Endothelial cell of umbilical vein (primary cell): ENCODE measurements at regions not wholly inside any gene's neighbourhood (a gene's known extent, or its start where the extent isn't known, plus 50 kb on each side); places are given as distances from the start of the nearest gene placed in this dataset.

Source experiments
- BruUV-seq: library from RNA; stranded (reverse); fragments of 400-500 nt; replicated peaks from 2 replicates; lab custom pipeline; 2021; lab: Mats Ljungman, UMichigan
- CTCF ChIA-PET: fragments of 300-600, 350-600 bp; sonication (Branson Sonifier 250); formaldehyde crosslinking; loops from one replicate; lab custom pipeline; 2021; ENCODE audit warnings: antibody characterized with exemption, inconsistent platforms; lab: Charles Lee
- POLR2A ChIA-PET: fragments of 300-600, 350-600 bp; sonication (Branson Sonifier 250); formaldehyde crosslinking; loops from one replicate; lab custom pipeline; 2021; ENCODE audit warnings: antibody characterized with exemption, inconsistent platforms; lab: Charles Lee
- DNase-seq: peaks from one replicate; pipeline ENCODE4 v3.0.0-alpha.2; 2011; ENCODE audit warnings: low read depth, low spot score
- FAIRE-seq: peaks from 2 replicates; lab custom pipeline; 2011; peaks lifted over from hg19 to GRCh38; lab: Jason Lieb, UNC
- H2AFZ ChIP-seq: 2 replicates; pipeline ENCODE4 v1.6.0; 2012; ENCODE audit warnings: low read depth, low read length, control low read depth, inconsistent platforms
- H3K27ac ChIP-seq: 2 replicates; pipeline ENCODE4 v1.5.1; 2011; ENCODE audit warnings: low read depth, mild to moderate bottlenecking, control low read depth, low read length, moderate library complexity; ENCODE audit not compliant: insufficient read depth
- H3K27me3 ChIP-seq, 2 experiments: 2 replicates each; pipeline versions ENCODE4 v1.6.0 to v1.6.1; 2011; ENCODE audit warnings: low read length in 2 of 2, mixed read lengths in 1 of 2; ENCODE audit not compliant: control insufficient read depth in 2 of 2, insufficient read depth in 2 of 2
- H3K36me3 ChIP-seq, 2 experiments: 2 replicates in 1 of 2; 3 replicates in 1 of 2; pipeline ENCODE4 v1.5.1; 2011; ENCODE audit warnings: low read length in 2 of 2, mild to moderate bottlenecking in 1 of 2, moderate library complexity in 1 of 2; ENCODE audit not compliant: control insufficient read depth in 2 of 2, insufficient read depth in 2 of 2; ENCODE audit errors: extremely low read depth in 1 of 2
- H3K4me1 ChIP-seq: 3 replicates; pipeline ENCODE4 v1.5.1; 2011; ENCODE audit warnings: mild to moderate bottlenecking, low read length; ENCODE audit not compliant: control insufficient read depth, insufficient read depth; ENCODE audit errors: extremely low read depth
- H3K4me2 ChIP-seq: 2 replicates; pipeline ENCODE4 v1.6.1; 2011; ENCODE audit warnings: low read length, control low read depth, mixed read lengths; ENCODE audit not compliant: insufficient read depth
- H3K4me3 ChIP-seq, 3 experiments: fragments of 200-600 bp in 1 of 3; sonication (generic), shearing (Covaris generic) in 1 of 3; replicated peaks in 1 of 3; 2 replicates each; pipeline ENCODE4 v1.5.1; 2011 to 2016; ENCODE audit warnings: control low read depth in 3 of 3, low read length in 3 of 3, mild to moderate bottlenecking in 2 of 3, inconsistent platforms in 1 of 3, low read depth in 1 of 3, moderate library complexity in 1 of 3; ENCODE audit not compliant: insufficient read depth in 1 of 3
- H3K79me2 ChIP-seq: 2 replicates; pipeline ENCODE4 v1.6.0; 2012; ENCODE audit warnings: low read length, inconsistent platforms; ENCODE audit not compliant: control insufficient read depth, insufficient read depth
- H3K9ac ChIP-seq: replicated peaks from 2 replicates; pipeline ENCODE3; 2011; ENCODE audit warnings: low read length, control low read depth; ENCODE audit not compliant: insufficient read depth; ENCODE audit errors: extremely low read depth
- H3K9me1 ChIP-seq: replicated peaks from 3 replicates; pipeline ENCODE4 v1.6.0; 2011; ENCODE audit warnings: mild to moderate bottlenecking, low read length; ENCODE audit not compliant: control insufficient read depth, insufficient read depth; ENCODE audit errors: extremely low read depth
- H3K9me3 ChIP-seq: replicated peaks from 2 replicates; pipeline ENCODE4 v1.5.1; 2012; ENCODE audit warnings: low read length, inconsistent platforms; ENCODE audit not compliant: control insufficient read depth, insufficient read depth
- H4K20me1 ChIP-seq: replicated peaks from 2 replicates; pipeline ENCODE3; 2011; ENCODE audit warnings: mild to moderate bottlenecking, low read length; ENCODE audit not compliant: control insufficient read depth, insufficient read depth; ENCODE audit errors: extremely low read depth
- EZH2 ChIP-seq: IDR thresholded peaks from 2 replicates; pipeline ENCODE4 v1.6.1; 2012; ENCODE audit warnings: borderline replicate concordance, low read depth, mild to moderate bottlenecking, moderate library complexity, low read length, inconsistent platforms; ENCODE audit not compliant: severe bottlenecking
- FOS ChIP-seq: IDR thresholded peaks from 2 replicates; pipeline ENCODE4 v1.6.1; 2011; ENCODE audit warnings: mild to moderate bottlenecking, low read length, moderate library complexity, borderline replicate concordance; ENCODE audit not compliant: insufficient read depth
- GATA2 ChIP-seq: IDR thresholded peaks from 2 replicates; pipeline ENCODE4 v1.7.0; 2011; ENCODE audit warnings: low read depth, mild to moderate bottlenecking, moderate library complexity, mixed read lengths, low read length; ENCODE audit not compliant: insufficient read length, insufficient read depth
- JUN ChIP-seq: IDR thresholded peaks from 2 replicates; pipeline ENCODE4 v1.6.1; 2011; ENCODE audit warnings: borderline replicate concordance, low read depth; ENCODE audit not compliant: insufficient read length, insufficient read depth
- MYC ChIP-seq: IDR thresholded peaks from one replicate; pipeline ENCODE4 v1.6.1; 2011; ENCODE audit warnings: mild to moderate bottlenecking, low read depth, low read length
- POLR2A ChIP-seq: IDR thresholded peaks from 2 replicates; pipeline ENCODE4 v1.6.1; 2012; ENCODE audit warnings: low read depth, mild to moderate bottlenecking, control low read depth, low read length
- POLR2AphosphoS5 ChIP-seq: IDR thresholded peaks from 2 replicates; pipeline ENCODE4 v1.6.1; 2012; ENCODE audit warnings: low read depth, mild to moderate bottlenecking, control low read depth, low read length, moderate library complexity; ENCODE audit not compliant: insufficient read depth
- dilution Hi-C: fragments of 300-500 bp; cut with MboI; formaldehyde crosslinking; loops from one replicate; pipeline ENCODE4 v1.15.0; 2019; ENCODE audit warnings: low sequenced_read_pairs; ENCODE audit not compliant: extremely low pct_ligation_motif_present
- intact Hi-C: fragments of 100-400 bp; cut with micrococcal nuclease; formaldehyde crosslinking; loops from one replicate; pipeline ENCODE4 v1.10.0; 2022
- TF ChIP-seq, protein P1 (sequence below), 2 donors: IDR thresholded peaks; 1 replicate in 1 of 2; 2 replicates in 1 of 2; pipeline ENCODE4 v1.5.1; 2011; ENCODE audit warnings: low read length in 2 of 2, mild to moderate bottlenecking in 2 of 2, moderate library complexity in 2 of 2, control low read depth in 1 of 2, inconsistent platforms in 1 of 2, low read depth in 1 of 2; ENCODE audit not compliant: insufficient read depth in 1 of 2; ENCODE audit errors: extremely low read depth in 1 of 2
- TF ChIP-seq, protein P2 (sequence below): IDR thresholded peaks from 2 replicates; pipeline ENCODE4 v1.6.1; 2011; ENCODE audit not compliant: insufficient read depth, insufficient read length

DNA sequence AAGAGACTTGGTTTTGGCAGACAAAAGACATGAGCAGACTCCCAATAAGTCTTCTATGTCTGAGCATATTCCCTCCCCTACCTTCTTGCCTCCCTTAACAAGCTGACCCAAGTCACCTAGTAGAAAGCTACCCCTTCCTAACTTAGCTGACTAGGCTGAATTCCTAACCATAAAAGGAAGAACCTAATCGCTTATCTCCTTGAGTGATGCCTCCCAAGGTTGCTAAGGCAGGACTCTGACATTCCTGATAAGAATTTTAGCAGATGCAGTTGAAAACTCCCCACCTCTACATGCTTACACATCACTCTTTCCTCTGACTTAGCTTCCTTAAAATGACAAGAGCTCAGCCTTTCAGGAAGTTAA is 704.7 kb upstream of the MBL2 start:
- no peaks in the 10 kb centered on the region for H3K79me2 ChIP-seq
- ChIA-PET POLR2A (no interaction called here), CTCF (no interaction called here)
- BruUV-seq: no TSS peak
- H3K27ac ChIP-seq: no peak overlapping the region
- no peak overlapping the region for H3K4me2 ChIP-seq
- no peak overlapping the region for H2AFZ ChIP-seq
- H4K20me1 ChIP-seq: no peaks in the 10 kb centered on the region
- no peak for FAIRE-seq
- H3K9me3 ChIP-seq: no peaks in the 10 kb centered on the region
- DNase-seq: no peak
- dilution Hi-C loops (no loop called here), intact Hi-C loops (no loop called here)
- H3K4me1 ChIP-seq: no peaks in the 10 kb centered on the region
- H3K4me3 ChIP-seq: no peak overlapping the region
- no peaks in the 10 kb centered on the region for H3K36me3 ChIP-seq
- H3K9ac ChIP-seq: no peak overlapping the region
- no peaks in the 10 kb centered on the region for H3K9me1 ChIP-seq
- no peak for TF ChIP-seq POLR2A
- TF ChIP-seq EZH2: no peak
- no peak for TF ChIP-seq GATA2
- TF ChIP-seq, protein P1, sequence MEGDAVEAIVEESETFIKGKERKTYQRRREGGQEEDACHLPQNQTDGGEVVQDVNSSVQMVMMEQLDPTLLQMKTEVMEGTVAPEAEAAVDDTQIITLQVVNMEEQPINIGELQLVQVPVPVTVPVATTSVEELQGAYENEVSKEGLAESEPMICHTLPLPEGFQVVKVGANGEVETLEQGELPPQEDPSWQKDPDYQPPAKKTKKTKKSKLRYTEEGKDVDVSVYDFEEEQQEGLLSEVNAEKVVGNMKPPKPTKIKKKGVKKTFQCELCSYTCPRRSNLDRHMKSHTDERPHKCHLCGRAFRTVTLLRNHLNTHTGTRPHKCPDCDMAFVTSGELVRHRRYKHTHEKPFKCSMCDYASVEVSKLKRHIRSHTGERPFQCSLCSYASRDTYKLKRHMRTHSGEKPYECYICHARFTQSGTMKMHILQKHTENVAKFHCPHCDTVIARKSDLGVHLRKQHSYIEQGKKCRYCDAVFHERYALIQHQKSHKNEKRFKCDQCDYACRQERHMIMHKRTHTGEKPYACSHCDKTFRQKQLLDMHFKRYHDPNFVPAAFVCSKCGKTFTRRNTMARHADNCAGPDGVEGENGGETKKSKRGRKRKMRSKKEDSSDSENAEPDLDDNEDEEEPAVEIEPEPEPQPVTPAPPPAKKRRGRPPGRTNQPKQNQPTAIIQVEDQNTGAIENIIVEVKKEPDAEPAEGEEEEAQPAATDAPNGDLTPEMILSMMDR (IDR thresholded peaks at IDR 0.05; ENCODE audit: extremely low read depth in 1 of 2, insufficient read depth in 1 of 2, low read depth in 1 of 2, low read length in 2 of 2): no peak
- TF ChIP-seq FOS: no peak
- TF ChIP-seq JUN: no peak
- no peak for TF ChIP-seq POLR2AphosphoS5
- TF ChIP-seq, protein P2, sequence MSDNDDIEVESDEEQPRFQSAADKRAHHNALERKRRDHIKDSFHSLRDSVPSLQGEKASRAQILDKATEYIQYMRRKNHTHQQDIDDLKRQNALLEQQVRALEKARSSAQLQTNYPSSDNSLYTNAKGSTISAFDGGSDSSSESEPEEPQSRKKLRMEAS: no peak
- TF ChIP-seq MYC: no peak
- no peaks in the 10 kb centered on the region for H3K27me3 ChIP-seq
